Suprapubic skin (tissue), 4 donors: ENCODE measurements at regions not wholly inside any gene's neighbourhood (a gene's known extent, or its start where the extent isn't known, plus 50 kb on each side); places are given as distances from the start of the nearest gene placed in this dataset.

Source experiments
- DNase-seq, 2 donors: peaks; one replicate each; pipeline ENCODE4 v3.0.0-alpha.2; 2019; ENCODE audit warnings: low spot score in 2 of 2
- H3K27ac ChIP-seq: fragments of 200-600 bp; sonication (generic); one replicate; pipeline ENCODE4 v1.5.1; 2019
- H3K27me3 ChIP-seq: fragments of 200-600 bp; sonication (generic); one replicate; pipeline ENCODE4 v1.5.1; 2019
- H3K36me3 ChIP-seq: fragments of 200-600 bp; sonication (generic); one replicate; pipeline ENCODE4 v1.5.1; 2019
- H3K4me1 ChIP-seq: fragments of 200-600 bp; sonication (generic); one replicate; pipeline ENCODE4 v1.5.1; 2019
- H3K4me3 ChIP-seq: fragments of 200-600 bp; sonication (generic); one replicate; pipeline ENCODE4 v1.5.1; 2019; ENCODE audit warnings: mild to moderate bottlenecking
- H3K9me3 ChIP-seq: fragments of 200-600 bp; sonication (generic); one replicate; pipeline ENCODE4 v1.5.1; 2019
- EP300 ChIP-seq: sonication (generic); formaldehyde crosslinking; IDR thresholded peaks from one replicate; pipeline ENCODE4 v1.6.1; 2017; ENCODE audit warnings: antibody characterized with exemption
- POLR2A ChIP-seq, 2 donors: fragments of 450-650 bp; IDR thresholded peaks; one replicate each; pipeline ENCODE4 v1.6.1; 2017; ENCODE audit warnings: antibody characterized with exemption in 2 of 2, mild to moderate bottlenecking in 2 of 2, moderate library complexity in 2 of 2
- POLR2AphosphoS5 ChIP-seq, 3 donors: sonication (generic); formaldehyde crosslinking; IDR thresholded peaks; one replicate each; pipeline ENCODE4 v1.6.1; 2017; ENCODE audit warnings: antibody characterized with exemption in 3 of 3
- WGBS: methylation state at CpG from one replicate; pipeline ENCODE4 v1.1.5; 2018; 5-methylcytosine and 5-hydroxymethylcytosine counted together
- TF ChIP-seq, protein P1 (sequence below), 2 donors: fragments of 200-600 bp in 1 of 2; fragments of 450-650 bp in 1 of 2; sonication (generic) in 1 of 2; IDR thresholded peaks; one replicate each; pipeline ENCODE4 v1.5.1; 2016 to 2019; ENCODE audit warnings: antibody characterized with exemption in 2 of 2, mild to moderate bottlenecking in 1 of 2, moderate library complexity in 1 of 2

DNA sequence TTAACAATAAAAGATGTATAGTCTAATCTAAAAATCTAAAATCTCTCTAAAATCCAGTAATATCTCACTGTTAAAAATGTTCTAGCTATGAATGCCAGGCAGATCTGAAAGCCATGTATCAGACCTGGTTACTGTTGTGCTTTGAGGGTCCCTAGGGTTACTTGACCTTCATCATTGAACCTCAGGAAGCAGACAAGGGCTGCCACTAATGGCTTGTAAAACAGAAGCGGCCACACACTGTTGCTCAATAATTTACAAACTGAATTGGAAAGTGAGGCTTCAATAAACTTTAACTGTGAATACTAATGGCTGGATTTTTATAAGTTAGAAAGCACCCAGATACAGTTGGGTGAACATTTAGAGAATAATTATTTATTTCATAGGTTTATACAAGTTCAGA, 198.0 kb upstream of the RPS23 start:
- H3K9me3 ChIP-seq: no peaks in the 10 kb centered on the region
- no peaks in the 10 kb centered on the region for H3K36me3 ChIP-seq
- no peak for DNase-seq
- WGBS: 100% methylated on average over 1 of the region's 1 CpG
- no peaks in the 10 kb centered on the region for H3K27me3 ChIP-seq
- H3K4me1 ChIP-seq: no peaks in the 10 kb centered on the region
- no peak for TF ChIP-seq EP300
- no peak for TF ChIP-seq POLR2AphosphoS5 (IDR thresholded peaks at IDR 0.05)
- no peak for TF ChIP-seq POLR2A (IDR thresholded peaks at IDR 0.05)
- TF ChIP-seq, protein P1, sequence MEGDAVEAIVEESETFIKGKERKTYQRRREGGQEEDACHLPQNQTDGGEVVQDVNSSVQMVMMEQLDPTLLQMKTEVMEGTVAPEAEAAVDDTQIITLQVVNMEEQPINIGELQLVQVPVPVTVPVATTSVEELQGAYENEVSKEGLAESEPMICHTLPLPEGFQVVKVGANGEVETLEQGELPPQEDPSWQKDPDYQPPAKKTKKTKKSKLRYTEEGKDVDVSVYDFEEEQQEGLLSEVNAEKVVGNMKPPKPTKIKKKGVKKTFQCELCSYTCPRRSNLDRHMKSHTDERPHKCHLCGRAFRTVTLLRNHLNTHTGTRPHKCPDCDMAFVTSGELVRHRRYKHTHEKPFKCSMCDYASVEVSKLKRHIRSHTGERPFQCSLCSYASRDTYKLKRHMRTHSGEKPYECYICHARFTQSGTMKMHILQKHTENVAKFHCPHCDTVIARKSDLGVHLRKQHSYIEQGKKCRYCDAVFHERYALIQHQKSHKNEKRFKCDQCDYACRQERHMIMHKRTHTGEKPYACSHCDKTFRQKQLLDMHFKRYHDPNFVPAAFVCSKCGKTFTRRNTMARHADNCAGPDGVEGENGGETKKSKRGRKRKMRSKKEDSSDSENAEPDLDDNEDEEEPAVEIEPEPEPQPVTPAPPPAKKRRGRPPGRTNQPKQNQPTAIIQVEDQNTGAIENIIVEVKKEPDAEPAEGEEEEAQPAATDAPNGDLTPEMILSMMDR (IDR thresholded peaks at IDR 0.05): no peak
- no peak overlapping the region for H3K4me3 ChIP-seq
- no peak overlapping the region for H3K27ac ChIP-seq

DNA sequence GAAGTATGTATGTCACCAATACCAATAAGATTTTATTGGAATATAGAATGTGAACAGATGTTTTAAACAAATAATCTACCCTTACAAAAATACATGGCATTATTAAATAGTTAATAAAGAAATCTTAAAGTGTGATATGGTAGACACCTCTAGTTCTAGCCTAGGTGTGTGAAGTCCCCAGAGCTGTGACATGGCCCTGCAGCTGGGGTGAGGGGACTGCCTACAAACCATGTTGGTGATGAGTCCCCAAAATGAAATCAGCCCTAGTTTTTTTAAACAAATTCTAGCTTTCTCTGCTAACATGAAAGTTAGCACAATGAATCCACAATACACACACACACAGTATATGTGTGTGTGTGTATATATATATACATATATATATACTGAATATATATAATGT, 195.1 kb upstream of the RPS23 start:
- Histone ChIP-seq H3K36me3 (no peaks in the 10 kb centered on the region), H3K9me3 (no peaks in the 10 kb centered on the region), H3K4me3 (no peak overlapping the region), H3K27ac (no peak overlapping the region), H3K27me3 (no peaks in the 10 kb centered on the region), H3K4me1 (no peaks in the 10 kb centered on the region)
- no peak for DNase-seq
- TF ChIP-seq POLR2AphosphoS5 (IDR thresholded peaks at IDR 0.05): no peak
- TF ChIP-seq POLR2A (IDR thresholded peaks at IDR 0.05): no peak
- no peak for TF ChIP-seq EP300
- TF ChIP-seq, protein P1 (IDR thresholded peaks at IDR 0.05): no peak

DNA sequence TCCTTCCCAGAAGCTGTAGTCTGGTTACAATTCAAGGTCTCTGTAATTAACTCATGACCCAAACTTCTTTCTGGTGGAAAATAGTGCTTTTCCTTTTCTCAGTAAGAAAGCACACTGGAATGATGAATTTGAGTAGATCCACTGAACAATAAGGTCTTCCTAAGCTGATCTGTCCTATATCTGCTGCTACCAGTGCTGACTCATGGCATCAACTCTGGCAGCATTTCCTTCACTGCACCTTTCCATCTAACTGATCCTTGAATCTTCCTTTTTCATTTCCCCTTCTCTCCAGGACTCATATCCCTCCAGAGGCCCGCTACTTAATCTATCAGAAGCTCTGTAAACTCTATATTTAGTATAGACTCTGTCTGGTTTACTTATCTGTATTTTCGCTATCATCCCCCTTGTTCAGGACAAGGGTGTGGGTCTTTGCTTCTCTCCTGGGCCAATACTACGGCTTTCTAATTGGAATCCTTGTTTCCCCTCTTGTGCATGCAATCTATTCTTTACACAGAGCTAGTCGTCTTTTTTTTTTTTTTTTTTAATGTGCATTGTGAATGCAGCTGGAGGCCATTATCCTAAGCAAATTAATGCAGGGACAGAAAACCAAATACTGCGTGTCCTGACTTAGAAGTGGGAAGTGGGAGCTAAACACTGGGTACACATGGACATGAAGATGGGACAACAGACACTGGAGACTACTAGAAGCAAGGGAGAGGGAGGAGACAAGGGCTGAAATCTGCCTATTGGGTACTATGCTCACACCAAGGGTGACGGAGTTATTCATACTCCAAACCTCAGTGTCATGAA, 192.2 kb upstream of the RPS23 start:
- H3K4me1 ChIP-seq: no peaks in the 10 kb centered on the region
- H3K36me3 ChIP-seq: no peaks in the 10 kb centered on the region
- H3K4me3 ChIP-seq: no peak overlapping the region
- no peak for DNase-seq
- TF ChIP-seq, protein P1 (IDR thresholded peaks at IDR 0.05): no peak
- TF ChIP-seq POLR2AphosphoS5 (IDR thresholded peaks at IDR 0.05) (no peak), POLR2A (IDR thresholded peaks at IDR 0.05) (no peak), EP300 (no peak)
- no peak overlapping the region for H3K27ac ChIP-seq
- WGBS: 80% methylated on average over 6 of the region's 6 CpGs
- no peaks in the 10 kb centered on the region for H3K9me3 ChIP-seq
- no peaks in the 10 kb centered on the region for H3K27me3 ChIP-seq

DNA sequence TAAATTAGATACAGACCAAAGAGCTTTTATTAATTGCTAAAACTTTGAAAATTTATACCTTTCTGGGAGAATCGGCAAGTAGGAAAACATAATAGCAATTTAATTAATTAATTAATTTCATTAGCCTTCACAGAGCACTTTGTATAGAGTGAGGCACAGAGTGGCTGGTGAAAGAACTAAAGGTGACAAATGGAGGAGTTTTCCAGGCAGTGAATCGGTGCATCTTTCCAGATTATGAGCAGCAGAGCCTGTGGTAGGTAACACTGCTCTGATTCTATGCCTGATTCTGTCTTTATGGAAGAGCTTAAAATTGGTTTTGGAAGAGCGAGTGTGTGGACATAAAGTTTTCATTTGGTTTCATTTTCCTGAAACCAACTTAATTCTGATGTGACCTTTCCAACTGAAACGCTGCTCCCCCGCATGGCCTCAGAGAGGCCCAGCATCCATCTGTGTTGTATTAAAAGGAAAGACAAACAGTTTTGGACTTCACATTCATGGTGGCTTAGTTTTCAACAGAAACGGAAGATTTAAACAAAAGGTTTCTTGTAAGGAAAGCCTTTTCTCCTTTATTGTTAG, 188.9 kb upstream of the RPS23 start:
- H3K9me3 ChIP-seq: no peaks in the 10 kb centered on the region
- TF ChIP-seq POLR2AphosphoS5 (IDR thresholded peaks at IDR 0.05): no peak
- TF ChIP-seq POLR2A (IDR thresholded peaks at IDR 0.05): no peak
- TF ChIP-seq, protein P1 (IDR thresholded peaks at IDR 0.05): no peak
- TF ChIP-seq EP300: no peak
- no peak overlapping the region for H3K4me3 ChIP-seq
- no peaks in the 10 kb centered on the region for H3K27me3 ChIP-seq
- WGBS: 64% methylated on average over 6 of the region's 6 CpGs
- no peaks in the 10 kb centered on the region for H3K4me1 ChIP-seq
- no peak overlapping the region for H3K27ac ChIP-seq
- DNase-seq: no peak
- no peaks in the 10 kb centered on the region for H3K36me3 ChIP-seq

DNA sequence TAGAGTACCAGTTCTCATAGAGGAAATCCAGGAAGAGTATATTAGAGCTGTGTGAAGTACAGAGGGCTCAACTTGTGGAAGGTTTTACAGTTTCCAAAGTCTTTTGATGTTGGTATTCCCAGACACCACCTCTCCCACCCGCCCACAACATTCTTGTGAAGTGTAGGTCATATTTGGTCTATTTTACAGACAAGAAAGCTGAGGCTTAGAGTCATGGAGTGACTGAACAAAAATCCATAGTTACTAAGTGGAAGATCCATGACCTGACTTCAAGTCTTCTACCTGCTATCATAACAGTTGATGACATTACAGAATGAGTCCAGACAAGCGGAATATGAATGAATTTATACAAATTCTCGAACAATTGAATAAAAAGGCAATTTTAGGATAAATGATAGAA, 187.1 kb upstream of the RPS23 start:
- H3K27ac ChIP-seq: no peak overlapping the region
- no peaks in the 10 kb centered on the region for H3K9me3 ChIP-seq
- no peaks in the 10 kb centered on the region for H3K27me3 ChIP-seq
- no peak for TF ChIP-seq POLR2AphosphoS5 (IDR thresholded peaks at IDR 0.05)
- no peak for TF ChIP-seq EP300
- no peak for TF ChIP-seq POLR2A (IDR thresholded peaks at IDR 0.05)
- TF ChIP-seq, protein P1 (IDR thresholded peaks at IDR 0.05): no peak
- no peaks in the 10 kb centered on the region for H3K4me1 ChIP-seq
- no peak overlapping the region for H3K4me3 ChIP-seq
- no peaks in the 10 kb centered on the region for H3K36me3 ChIP-seq
- 88% methylated on average over 3 of the region's 3 CpGs for WGBS
- DNase-seq: no peak
